Fibroblast of lung (primary cell): ENCODE measurements at regions not wholly inside any gene's neighbourhood (a gene's known extent, or its start where the extent isn't known, plus 50 kb on each side); places are given as distances from the start of the nearest gene placed in this dataset.

Experiments
- DNase-seq, 2 donors: peaks; one replicate each; pipeline versions ENCODE4 v3.0.0 to v3.0.0-alpha.2; 2010; ENCODE audit warnings: low read depth in 2 of 2
- H2AFZ ChIP-seq: 2 replicates; pipeline ENCODE4 v1.5.1; 2012; ENCODE audit warnings: low read length, control low read depth, inconsistent platforms
- H3K27ac ChIP-seq: 2 replicates; pipeline ENCODE4 v1.5.1; 2011; ENCODE audit warnings: low read length, control low read depth; ENCODE audit not compliant: insufficient read depth
- H3K27me3 ChIP-seq: 2 replicates; pipeline ENCODE4 v1.5.1; 2011; ENCODE audit warnings: mild to moderate bottlenecking, low read length; ENCODE audit not compliant: control insufficient read depth, insufficient read depth
- H3K36me3 ChIP-seq: 2 replicates; pipeline ENCODE4 v1.5.1; 2011; ENCODE audit warnings: low read length; ENCODE audit not compliant: control insufficient read depth, insufficient read depth
- H3K4me1 ChIP-seq: 2 replicates; pipeline ENCODE4 v1.5.1; 2011; ENCODE audit warnings: low read length; ENCODE audit not compliant: control insufficient read depth, insufficient read depth; ENCODE audit errors: extremely low read depth
- H3K4me2 ChIP-seq: 2 replicates; pipeline ENCODE4 v1.5.1; 2011; ENCODE audit warnings: low read length, control low read depth; ENCODE audit not compliant: insufficient read depth; ENCODE audit errors: extremely low read depth
- H3K4me3 ChIP-seq, 4 experiments: fragments of 200-600 bp in 1 of 4; sonication (generic) in 1 of 4; replicated peaks in 1 of 4; 2 replicates each; pipeline ENCODE4 v1.5.1; 2011 to 2016; ENCODE audit warnings: low read length in 4 of 4, low read depth in 3 of 4, mild to moderate bottlenecking in 3 of 4, control low read depth in 2 of 4, inconsistent platforms in 1 of 4, mixed read lengths in 1 of 4; ENCODE audit not compliant: insufficient read depth in 1 of 4; ENCODE audit errors: control extremely low read depth in 1 of 4
- H3K79me2 ChIP-seq: 2 replicates; pipeline ENCODE4 v1.5.1; 2012; ENCODE audit warnings: mild to moderate bottlenecking, low read length, inconsistent platforms; ENCODE audit not compliant: control insufficient read depth, insufficient read depth
- H3K9ac ChIP-seq: 2 replicates; pipeline ENCODE4 v1.5.1; 2011; ENCODE audit warnings: mild to moderate bottlenecking, low read length, control low read depth; ENCODE audit not compliant: insufficient read depth
- H3K9me3 ChIP-seq: 2 replicates; pipeline ENCODE4 v1.5.1; 2012; ENCODE audit warnings: low read depth, low read length; ENCODE audit not compliant: control insufficient read depth, insufficient read depth
- H4K20me1 ChIP-seq: 2 replicates; pipeline ENCODE4 v1.5.1; 2011; ENCODE audit warnings: low read length; ENCODE audit not compliant: control insufficient read depth, insufficient read depth; ENCODE audit errors: extremely low read depth
- EZH2 ChIP-seq: IDR thresholded peaks from 2 replicates; pipeline ENCODE4 v1.5.1; 2012; ENCODE audit warnings: low read length, control low read depth, mild to moderate bottlenecking; ENCODE audit errors: missing control alignments
- TF ChIP-seq, protein P1 (sequence below), 2 donors: IDR thresholded peaks in 1 of 2; conservative IDR thresholded peaks in 1 of 2; 1 replicate in 1 of 2; 2 replicates in 1 of 2; pipeline ENCODE4 v1.5.1; 2011 to 2012; ENCODE audit warnings: low read length in 2 of 2, control low read depth in 1 of 2, inconsistent platforms in 1 of 2, low read depth in 1 of 2, mild to moderate bottlenecking in 1 of 2

DNA sequence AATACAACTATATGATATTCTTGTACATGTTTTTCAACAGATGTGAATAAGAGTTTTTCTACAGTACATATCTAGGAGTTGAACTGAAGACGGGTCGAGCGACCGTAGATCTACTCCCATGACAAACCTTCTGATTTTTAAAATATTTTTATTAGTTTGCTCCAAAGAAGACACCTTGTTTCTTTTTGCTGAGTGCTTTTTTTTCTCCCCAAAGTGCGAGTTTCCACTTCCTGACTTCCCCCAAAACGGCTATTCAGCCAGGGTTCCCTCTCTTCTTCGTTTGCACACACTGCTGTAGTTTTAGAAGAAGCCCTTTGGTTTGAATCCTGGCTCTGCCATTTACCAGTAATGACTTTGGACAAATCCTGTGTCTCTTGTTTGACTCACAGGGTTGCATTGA, 241.7 kb upstream of the MAF start:
- TF ChIP-seq, protein P1, sequence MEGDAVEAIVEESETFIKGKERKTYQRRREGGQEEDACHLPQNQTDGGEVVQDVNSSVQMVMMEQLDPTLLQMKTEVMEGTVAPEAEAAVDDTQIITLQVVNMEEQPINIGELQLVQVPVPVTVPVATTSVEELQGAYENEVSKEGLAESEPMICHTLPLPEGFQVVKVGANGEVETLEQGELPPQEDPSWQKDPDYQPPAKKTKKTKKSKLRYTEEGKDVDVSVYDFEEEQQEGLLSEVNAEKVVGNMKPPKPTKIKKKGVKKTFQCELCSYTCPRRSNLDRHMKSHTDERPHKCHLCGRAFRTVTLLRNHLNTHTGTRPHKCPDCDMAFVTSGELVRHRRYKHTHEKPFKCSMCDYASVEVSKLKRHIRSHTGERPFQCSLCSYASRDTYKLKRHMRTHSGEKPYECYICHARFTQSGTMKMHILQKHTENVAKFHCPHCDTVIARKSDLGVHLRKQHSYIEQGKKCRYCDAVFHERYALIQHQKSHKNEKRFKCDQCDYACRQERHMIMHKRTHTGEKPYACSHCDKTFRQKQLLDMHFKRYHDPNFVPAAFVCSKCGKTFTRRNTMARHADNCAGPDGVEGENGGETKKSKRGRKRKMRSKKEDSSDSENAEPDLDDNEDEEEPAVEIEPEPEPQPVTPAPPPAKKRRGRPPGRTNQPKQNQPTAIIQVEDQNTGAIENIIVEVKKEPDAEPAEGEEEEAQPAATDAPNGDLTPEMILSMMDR (conservative IDR thresholded peaks at IDR 0.05 in 1 of 2, IDR thresholded peaks at IDR 0.05 in 1 of 2; ENCODE audit: low read depth in 1 of 2, low read length in 2 of 2) = no peak
- no peak for TF ChIP-seq EZH2
- Histone ChIP-seq H3K27ac (no peak overlapping the region), H3K4me1 (no peaks in the 10 kb centered on the region), H4K20me1 (no peaks in the 10 kb centered on the region), H3K4me2 (no peak overlapping the region), H3K36me3 (no peaks in the 10 kb centered on the region), H3K9ac (no peak overlapping the region), H3K4me3 (no peak overlapping the region), H3K9me3 (no peaks in the 10 kb centered on the region), H3K27me3 (no peaks in the 10 kb centered on the region), H2AFZ (no peak overlapping the region), H3K79me2 (no peaks in the 10 kb centered on the region)
- no peak for DNase-seq

DNA sequence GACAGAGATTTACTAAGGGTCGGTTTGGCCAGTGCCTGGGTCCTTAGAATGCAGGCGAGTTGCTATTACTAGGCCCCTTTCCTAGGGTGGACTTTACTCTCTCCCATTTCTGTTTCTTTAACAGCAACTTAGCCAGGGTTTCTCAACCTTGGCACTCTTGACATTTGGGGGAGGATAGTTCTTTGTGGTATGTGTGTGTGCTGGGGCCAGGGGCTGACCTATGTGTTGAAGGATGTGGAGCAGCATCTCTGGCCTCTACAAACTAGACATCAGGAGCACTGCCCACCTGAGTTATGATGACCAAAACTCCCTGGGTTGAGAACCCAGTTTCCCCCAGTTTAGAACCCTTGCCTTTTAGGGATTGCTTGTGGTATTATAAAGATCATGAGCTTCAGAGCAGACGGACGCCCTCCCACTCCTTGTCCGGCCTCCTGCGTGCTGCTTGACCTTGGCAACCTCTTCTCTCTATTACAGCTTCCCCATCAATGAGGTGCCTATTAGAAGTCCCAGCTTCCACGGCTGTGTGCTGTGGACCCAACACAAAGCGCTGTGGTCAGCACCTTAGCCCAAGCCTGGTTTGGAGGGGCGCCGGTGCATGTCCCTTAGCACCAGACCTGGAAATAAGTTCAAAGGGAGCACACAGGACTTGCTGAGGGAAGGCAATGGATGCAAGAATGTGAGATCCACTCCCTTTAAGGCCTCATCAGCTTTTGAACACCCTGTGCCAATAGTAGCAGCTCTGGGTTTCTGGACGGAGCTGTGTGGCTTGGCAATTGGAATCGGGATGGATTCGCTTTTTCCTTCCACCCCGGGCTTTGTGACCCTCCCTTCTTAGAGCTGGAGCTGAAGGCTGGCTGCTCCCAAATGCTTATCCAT, 239.2 kb upstream of the MAF start:
- Histone ChIP-seq H3K27ac (no peak overlapping the region), H3K9ac (no peak overlapping the region), H3K4me3 (no peak overlapping the region), H4K20me1 (no peaks in the 10 kb centered on the region), H3K79me2 (no peaks in the 10 kb centered on the region), H3K9me3 (no peaks in the 10 kb centered on the region), H3K4me2 (no peak overlapping the region), H3K4me1 (no peaks in the 10 kb centered on the region), H2AFZ (no peak overlapping the region), H3K27me3 (no peaks in the 10 kb centered on the region), H3K36me3 (no peaks in the 10 kb centered on the region)
- no peak for TF ChIP-seq EZH2
- TF ChIP-seq, protein P1 (conservative IDR thresholded peaks at IDR 0.05 in 1 of 2, IDR thresholded peaks at IDR 0.05 in 1 of 2; ENCODE audit: low read depth in 1 of 2, low read length in 2 of 2) = no peak
- DNase-seq = peak in 1 of 2 donors; percentile 66

DNA sequence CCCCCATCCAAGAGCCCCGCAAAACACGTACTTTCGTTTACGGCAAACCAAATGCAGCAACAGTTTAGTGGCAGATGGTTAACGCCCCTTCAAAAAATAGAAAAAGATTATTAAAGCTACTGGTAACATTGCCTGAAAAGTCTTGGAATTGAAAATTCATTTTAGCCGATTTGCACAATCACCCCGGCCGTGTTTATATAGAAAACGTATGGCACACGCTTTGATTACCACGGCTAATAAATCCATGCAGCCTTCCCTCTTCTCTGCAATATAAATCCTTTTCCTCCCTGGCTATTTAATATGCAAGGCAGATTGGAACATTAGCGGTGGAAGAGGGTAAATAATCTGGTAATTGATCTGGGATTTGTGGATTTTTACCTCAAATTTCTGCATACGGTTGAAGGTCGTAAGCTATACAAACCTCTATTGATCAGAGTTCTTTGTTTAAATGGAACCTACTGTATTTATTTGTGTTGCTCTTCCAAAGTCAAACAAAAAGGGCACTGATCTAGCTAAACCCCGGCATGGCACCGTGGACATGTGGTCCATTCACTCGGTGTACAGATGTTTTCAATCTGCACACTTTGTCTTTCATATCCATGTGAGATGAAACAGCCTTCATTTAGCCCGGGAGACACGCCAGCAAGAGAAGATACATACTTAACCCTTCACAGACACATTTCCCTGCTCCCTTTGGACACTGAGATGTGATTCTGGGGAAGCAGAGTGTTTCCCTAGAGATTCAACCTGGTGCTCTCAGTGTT, 238.1 kb upstream of the MAF start:
- H4K20me1 ChIP-seq = no peaks in the 10 kb centered on the region
- no peaks in the 10 kb centered on the region for H3K9me3 ChIP-seq
- no peaks in the 10 kb centered on the region for H3K36me3 ChIP-seq
- peak in 1 of 2 donors; percentile 91 for DNase-seq
- peak overlapping the region; percentile 26 to 60 (median 35) for H3K4me3 ChIP-seq
- H3K4me2 ChIP-seq = peak overlapping the region; percentile 85
- no peak overlapping the region for H3K27ac ChIP-seq
- H3K4me1 ChIP-seq = no peaks in the 10 kb centered on the region
- no peak overlapping the region for H3K9ac ChIP-seq
- H3K27me3 ChIP-seq = no peaks in the 10 kb centered on the region
- no peaks in the 10 kb centered on the region for H3K79me2 ChIP-seq
- H2AFZ ChIP-seq = no peak overlapping the region
- TF ChIP-seq, protein P1 (conservative IDR thresholded peaks at IDR 0.05 in 1 of 2, IDR thresholded peaks at IDR 0.05 in 1 of 2; ENCODE audit: low read depth in 1 of 2, low read length in 2 of 2) = no peak
